ENCODE measurements at regions not wholly inside any gene's neighbourhood (a gene's known extent, or its start where the extent isn't known, plus 50 kb on each side); places are given as distances from the start of the nearest gene placed in this dataset.

DNA sequence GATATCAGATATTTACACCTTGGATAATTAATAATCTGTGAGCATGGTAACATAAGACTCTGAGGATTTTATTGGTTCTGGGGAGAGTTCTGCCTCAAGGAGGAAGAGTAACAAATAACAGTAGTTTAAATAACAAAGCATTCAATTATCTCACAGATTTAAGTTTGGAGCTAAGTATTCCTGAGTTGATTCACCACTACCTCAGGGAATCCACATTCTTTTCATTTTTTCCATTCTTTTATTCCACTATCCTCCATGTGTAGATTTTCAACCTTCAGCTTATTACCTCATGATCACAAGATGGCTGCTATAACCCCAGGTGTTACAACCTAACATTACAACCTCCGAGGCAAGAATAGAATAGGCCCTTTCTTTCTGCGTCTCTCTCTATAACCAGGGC is 252.2 kb upstream of the TOX3 start:
- in situ Hi-C loops (cut with HindIII; ENCODE audit: low sequenced_read_pairs), result no loop called here
- TF ChIP-seq, protein P1, sequence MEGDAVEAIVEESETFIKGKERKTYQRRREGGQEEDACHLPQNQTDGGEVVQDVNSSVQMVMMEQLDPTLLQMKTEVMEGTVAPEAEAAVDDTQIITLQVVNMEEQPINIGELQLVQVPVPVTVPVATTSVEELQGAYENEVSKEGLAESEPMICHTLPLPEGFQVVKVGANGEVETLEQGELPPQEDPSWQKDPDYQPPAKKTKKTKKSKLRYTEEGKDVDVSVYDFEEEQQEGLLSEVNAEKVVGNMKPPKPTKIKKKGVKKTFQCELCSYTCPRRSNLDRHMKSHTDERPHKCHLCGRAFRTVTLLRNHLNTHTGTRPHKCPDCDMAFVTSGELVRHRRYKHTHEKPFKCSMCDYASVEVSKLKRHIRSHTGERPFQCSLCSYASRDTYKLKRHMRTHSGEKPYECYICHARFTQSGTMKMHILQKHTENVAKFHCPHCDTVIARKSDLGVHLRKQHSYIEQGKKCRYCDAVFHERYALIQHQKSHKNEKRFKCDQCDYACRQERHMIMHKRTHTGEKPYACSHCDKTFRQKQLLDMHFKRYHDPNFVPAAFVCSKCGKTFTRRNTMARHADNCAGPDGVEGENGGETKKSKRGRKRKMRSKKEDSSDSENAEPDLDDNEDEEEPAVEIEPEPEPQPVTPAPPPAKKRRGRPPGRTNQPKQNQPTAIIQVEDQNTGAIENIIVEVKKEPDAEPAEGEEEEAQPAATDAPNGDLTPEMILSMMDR (IDR thresholded peaks at IDR 0.05; ENCODE audit: low read depth, low read length), result no peak
- H3K4me3 ChIP-seq (ENCODE audit: low read depth, low read length), result no peak overlapping the region
- no peak for DNase-seq (ENCODE audit: low read depth, low spot score)

- TF ChIP-seq, protein P1 (IDR thresholded peaks at IDR 0.05; ENCODE audit: low read depth, low read length), result no peak
- in situ Hi-C loops (cut with HindIII; ENCODE audit: low sequenced_read_pairs), result no loop called here
- DNase-seq (ENCODE audit: low read depth, low spot score), result no peak
- no peak overlapping the region for H3K4me3 ChIP-seq (ENCODE audit: low read depth, low read length)
These were observed 240.8 kb upstream of the TOX3 start for GRCh38 chr16:52787709-52788108.

- TF ChIP-seq, protein P1 (IDR thresholded peaks at IDR 0.05; ENCODE audit: low read depth, low read length), result no peak
- no peak for DNase-seq (ENCODE audit: low read depth, low spot score)
- in situ Hi-C loops (cut with HindIII; ENCODE audit: low sequenced_read_pairs), result no loop called here
- no peak overlapping the region for H3K4me3 ChIP-seq (ENCODE audit: low read depth, low read length)
These were observed 239.1 kb upstream of the TOX3 start for GRCh38 chr16:52786091-52786490.

- no peak overlapping the region for H3K4me3 ChIP-seq (ENCODE audit: low read depth, low read length)
- DNase-seq (ENCODE audit: low read depth, low spot score), result no peak
- TF ChIP-seq, protein P1 (IDR thresholded peaks at IDR 0.05; ENCODE audit: low read depth, low read length), result no peak
- in situ Hi-C loops (cut with HindIII; ENCODE audit: low sequenced_read_pairs), result no loop called here
These were observed 238.7 kb upstream of the TOX3 start for GRCh38 chr16:52785653-52786052.

DNA sequence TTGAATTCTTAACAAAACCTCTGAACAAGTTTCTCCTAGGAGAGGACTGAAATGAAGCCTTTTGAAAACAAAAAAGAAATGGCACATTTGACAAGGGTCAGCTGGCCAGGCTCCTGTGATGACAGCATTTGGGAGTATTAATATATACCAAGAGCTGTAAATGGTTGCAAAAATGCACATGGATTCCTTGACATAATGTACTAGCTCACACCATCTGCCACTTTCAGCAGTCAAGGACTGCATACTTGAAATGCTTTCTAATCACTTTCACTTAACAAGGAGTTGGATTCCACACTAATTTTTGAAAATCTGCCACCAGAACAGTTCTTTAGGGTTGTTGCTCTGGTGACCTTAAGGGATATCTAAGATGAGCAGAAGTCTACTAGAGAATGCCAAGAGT is 236.7 kb upstream of the TOX3 start:
- H3K4me3 ChIP-seq (ENCODE audit: low read depth, low read length), result no peak overlapping the region
- in situ Hi-C loops (cut with HindIII; ENCODE audit: low sequenced_read_pairs), result no loop called here
- no peak for DNase-seq (ENCODE audit: low read depth, low spot score)
- TF ChIP-seq, protein P1 (IDR thresholded peaks at IDR 0.05; ENCODE audit: low read depth, low read length), result no peak

DNA sequence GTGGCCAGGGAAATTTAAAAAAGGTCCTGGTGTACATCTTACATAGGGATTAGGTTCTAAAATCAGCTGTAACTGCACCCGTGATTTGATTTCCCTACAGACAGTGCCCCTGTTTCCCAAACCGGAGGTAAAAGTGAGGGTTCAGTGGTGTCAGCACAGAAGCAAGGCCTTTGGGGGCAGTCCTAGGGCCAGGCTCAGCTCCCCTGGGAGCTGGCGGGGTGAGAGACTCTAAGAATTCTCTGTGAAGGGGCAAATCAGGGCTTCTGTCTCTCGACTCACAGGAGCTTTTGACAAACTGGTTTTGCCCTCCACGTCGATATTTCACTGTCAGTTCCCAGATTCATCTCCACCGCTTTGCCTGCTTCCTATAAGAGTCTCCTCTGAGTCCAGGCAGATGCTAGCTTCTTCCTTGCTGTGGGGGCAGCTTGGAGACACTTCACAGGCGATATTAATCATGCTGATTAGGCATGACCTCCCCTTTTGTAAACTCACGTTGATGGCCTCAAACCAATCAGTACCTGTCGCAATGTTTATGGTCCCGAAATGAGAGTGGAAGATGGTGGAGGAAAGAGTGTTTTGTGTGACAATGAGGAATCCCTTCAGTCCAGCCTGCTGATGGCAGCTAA is 234.2 kb upstream of the TOX3 start:
- DNase-seq (ENCODE audit: low read depth, low spot score), result no peak
- TF ChIP-seq, protein P1 (IDR thresholded peaks at IDR 0.05; ENCODE audit: low read depth, low read length), result no peak
- in situ Hi-C loops (cut with HindIII; ENCODE audit: low sequenced_read_pairs), result no loop called here

More for the DNA sequence above, 234.2 kb upstream of the TOX3 start:
- no peak overlapping the region for H3K4me3 ChIP-seq (ENCODE audit: low read depth, low read length)

Measured in astrocyte of the spinal cord (primary cell).